ENCODE measurements at regions not wholly inside any gene's neighbourhood (a gene's known extent, or its start where the extent isn't known, plus 50 kb on each side); places are given as distances from the start of the nearest gene placed in this dataset.

DNA sequence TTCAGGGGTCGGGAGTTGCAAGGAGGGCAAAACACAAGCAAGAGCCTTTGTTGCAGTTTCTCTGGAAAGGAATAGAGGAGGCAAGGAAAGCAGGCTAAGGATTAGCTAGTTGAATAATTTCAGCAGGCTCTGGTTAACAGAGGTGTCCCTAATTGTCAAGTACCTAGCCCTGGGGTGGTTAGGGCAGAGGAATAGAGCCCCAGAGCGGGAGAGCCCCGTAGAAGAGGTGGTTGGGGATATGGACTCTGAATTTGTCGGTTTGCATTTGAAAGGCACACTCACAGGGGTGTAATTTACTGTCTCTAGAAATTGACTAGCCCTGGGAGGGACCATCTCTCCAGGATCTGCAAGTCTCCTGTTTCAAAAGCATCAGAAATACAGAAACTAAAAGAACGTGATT lies 1030.2 kb downstream of the TMEM182 start:
- TF ChIP-seq, protein P1, sequence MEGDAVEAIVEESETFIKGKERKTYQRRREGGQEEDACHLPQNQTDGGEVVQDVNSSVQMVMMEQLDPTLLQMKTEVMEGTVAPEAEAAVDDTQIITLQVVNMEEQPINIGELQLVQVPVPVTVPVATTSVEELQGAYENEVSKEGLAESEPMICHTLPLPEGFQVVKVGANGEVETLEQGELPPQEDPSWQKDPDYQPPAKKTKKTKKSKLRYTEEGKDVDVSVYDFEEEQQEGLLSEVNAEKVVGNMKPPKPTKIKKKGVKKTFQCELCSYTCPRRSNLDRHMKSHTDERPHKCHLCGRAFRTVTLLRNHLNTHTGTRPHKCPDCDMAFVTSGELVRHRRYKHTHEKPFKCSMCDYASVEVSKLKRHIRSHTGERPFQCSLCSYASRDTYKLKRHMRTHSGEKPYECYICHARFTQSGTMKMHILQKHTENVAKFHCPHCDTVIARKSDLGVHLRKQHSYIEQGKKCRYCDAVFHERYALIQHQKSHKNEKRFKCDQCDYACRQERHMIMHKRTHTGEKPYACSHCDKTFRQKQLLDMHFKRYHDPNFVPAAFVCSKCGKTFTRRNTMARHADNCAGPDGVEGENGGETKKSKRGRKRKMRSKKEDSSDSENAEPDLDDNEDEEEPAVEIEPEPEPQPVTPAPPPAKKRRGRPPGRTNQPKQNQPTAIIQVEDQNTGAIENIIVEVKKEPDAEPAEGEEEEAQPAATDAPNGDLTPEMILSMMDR (IDR thresholded peaks at IDR 0.05; ENCODE audit: unreplicated experiment) = no peak
- Mint-ChIP-seq H3K36me3 (no peaks in the 10 kb centered on the region), H3K27ac (no peak overlapping the region), H3K4me1 (peaks cover 6% of the 10 kb centered on the region), H3K9me3 (peaks cover 4% of the 10 kb centered on the region), H3K27me3 (ENCODE audit: low read depth) (peaks cover 19% of the 10 kb centered on the region), H3K4me3 (no peak overlapping the region)
- DNase-seq (ENCODE audit: low spot score in 2 of 2, unreplicated experiment in 2 of 2) = no peak

DNA sequence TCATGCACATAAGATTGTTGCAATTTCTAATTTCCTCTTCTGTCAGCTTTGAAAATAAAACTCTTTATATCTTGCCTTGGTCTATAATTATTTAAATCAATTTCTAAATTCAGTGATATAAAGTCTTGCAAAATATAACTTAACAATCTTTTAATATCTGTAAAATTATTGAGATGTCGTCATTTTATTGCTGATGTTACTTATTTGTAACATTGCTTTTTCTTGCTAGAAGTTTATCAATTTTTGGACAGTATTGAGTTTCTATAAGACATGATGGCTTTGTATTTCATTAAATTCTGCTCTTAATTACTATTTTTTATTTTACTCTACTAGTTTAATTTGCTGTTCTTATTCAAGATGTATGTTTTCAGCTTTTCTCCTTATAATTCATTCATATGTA lies 1036.5 kb downstream of the TMEM182 start:
- Mint-ChIP-seq H3K36me3 (no peaks in the 10 kb centered on the region), H3K27me3 (ENCODE audit: low read depth) (no peaks in the 10 kb centered on the region), H3K4me1 (no peaks in the 10 kb centered on the region), H3K9me3 (peaks cover 4% of the 10 kb centered on the region), H3K27ac (no peak overlapping the region), H3K4me3 (no peak overlapping the region)
- TF ChIP-seq, protein P1 (IDR thresholded peaks at IDR 0.05; ENCODE audit: unreplicated experiment) = no peak
- no peak for DNase-seq (ENCODE audit: low spot score in 2 of 2, unreplicated experiment in 2 of 2)

- no peak overlapping the region for H3K4me3 Mint-ChIP-seq
- no peaks in the 10 kb centered on the region for H3K27me3 Mint-ChIP-seq (ENCODE audit: low read depth)
- H3K36me3 Mint-ChIP-seq = no peaks in the 10 kb centered on the region
- H3K27ac Mint-ChIP-seq = no peak overlapping the region
- TF ChIP-seq, protein P1 (IDR thresholded peaks at IDR 0.05; ENCODE audit: unreplicated experiment) = no peak
- H3K9me3 Mint-ChIP-seq = no peaks in the 10 kb centered on the region
- DNase-seq (ENCODE audit: low spot score in 2 of 2, unreplicated experiment in 2 of 2) = no peak
- no peaks in the 10 kb centered on the region for H3K4me1 Mint-ChIP-seq
Observed at GRCh38 chr2:103804013-103804412, 1042.2 kb downstream of the TMEM182 start.

DNA sequence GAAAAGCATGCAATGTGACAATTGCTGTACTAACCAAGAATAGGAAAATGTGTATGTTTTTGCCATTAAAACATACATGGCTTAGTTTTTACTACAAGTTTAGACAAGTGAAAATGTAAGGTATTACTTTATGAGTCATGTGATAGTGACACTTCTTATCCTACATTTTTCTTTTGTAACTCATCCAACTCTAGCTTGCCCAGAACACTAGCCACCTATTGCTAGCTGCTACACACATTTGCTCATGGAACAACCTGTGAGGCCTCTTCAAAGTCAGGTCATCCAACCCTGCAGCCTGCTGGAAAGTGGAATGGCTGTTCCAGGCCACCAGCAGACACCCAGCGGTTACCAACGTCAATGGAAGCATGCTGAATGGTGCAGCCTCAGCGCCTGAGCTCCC lies 1043.9 kb downstream of the TMEM182 start:
- DNase-seq (ENCODE audit: low spot score in 2 of 2, unreplicated experiment in 2 of 2) = no peak
- TF ChIP-seq, protein P1 (IDR thresholded peaks at IDR 0.05; ENCODE audit: unreplicated experiment) = no peak
- H3K4me3 Mint-ChIP-seq = no peak overlapping the region
- no peaks in the 10 kb centered on the region for H3K4me1 Mint-ChIP-seq
- no peak overlapping the region for H3K27ac Mint-ChIP-seq
- no peaks in the 10 kb centered on the region for H3K27me3 Mint-ChIP-seq (ENCODE audit: low read depth)
- H3K9me3 Mint-ChIP-seq = no peaks in the 10 kb centered on the region
- H3K36me3 Mint-ChIP-seq = no peaks in the 10 kb centered on the region

DNA sequence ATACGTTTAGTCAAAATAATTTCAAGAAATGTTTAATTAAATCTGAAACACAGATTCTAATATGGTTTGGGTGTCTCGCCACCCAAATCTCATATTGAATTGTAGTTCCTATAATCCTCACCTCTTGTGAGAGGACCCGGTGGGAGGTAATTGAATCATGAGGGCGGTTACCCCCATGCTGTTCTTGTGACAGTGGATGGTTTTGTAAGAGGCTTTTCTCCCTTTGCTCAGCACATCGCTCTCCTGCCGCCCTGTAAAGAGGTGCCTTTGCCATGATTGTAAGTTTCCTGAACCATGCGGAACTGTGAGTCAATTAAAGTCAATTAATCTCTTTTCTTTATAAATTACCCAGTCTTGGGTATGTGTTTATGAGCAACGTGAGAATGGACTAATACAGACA lies 1045.1 kb upstream of the POU3F3 start:
- peaks cover 3% of the 10 kb centered on the region for H3K27me3 Mint-ChIP-seq (ENCODE audit: low read depth)
- H3K27ac Mint-ChIP-seq = no peak overlapping the region
- no peaks in the 10 kb centered on the region for H3K4me1 Mint-ChIP-seq
- no peaks in the 10 kb centered on the region for H3K36me3 Mint-ChIP-seq
- TF ChIP-seq, protein P1 (IDR thresholded peaks at IDR 0.05; ENCODE audit: unreplicated experiment) = no peak
- no peak overlapping the region for H3K4me3 Mint-ChIP-seq
- DNase-seq (ENCODE audit: low spot score in 2 of 2, unreplicated experiment in 2 of 2) = no peak
- no peaks in the 10 kb centered on the region for H3K9me3 Mint-ChIP-seq

- TF ChIP-seq, protein P1 (IDR thresholded peaks at IDR 0.05; ENCODE audit: unreplicated experiment) = no peak
- Mint-ChIP-seq H3K36me3 (no peaks in the 10 kb centered on the region), H3K9me3 (no peaks in the 10 kb centered on the region), H3K4me3 (no peak overlapping the region), H3K4me1 (no peaks in the 10 kb centered on the region), H3K27me3 (ENCODE audit: low read depth) (peaks cover 3% of the 10 kb centered on the region), H3K27ac (no peak overlapping the region)
- DNase-seq (ENCODE audit: low spot score in 2 of 2, unreplicated experiment in 2 of 2) = no peak
Observed at GRCh38 chr2:103809415-103809814, 1044.5 kb upstream of the POU3F3 start.
